Left ventricle myocardium inferior (tissue), 1 donor: ENCODE measurements at regions not wholly inside any gene's neighbourhood (a gene's known extent, or its start where the extent isn't known, plus 50 kb on each side); places are given as distances from the start of the nearest gene placed in this dataset.

Experiments
- DNase-seq: peaks from one replicate; pipeline ENCODE4 v3.0.0-alpha.2; 2020
- H3K27ac ChIP-seq: fragments of 200-600 bp; replicated peaks from 2 replicates; pipeline ENCODE4 v1.8.0; 2021
- H3K27me3 ChIP-seq: fragments of 200-600 bp; 2 replicates; pipeline ENCODE4 v1.8.0; 2021; ENCODE audit warnings: low read depth
- H3K36me3 ChIP-seq: fragments of 200-600 bp; 2 replicates; pipeline ENCODE4 v1.8.0; 2021
- H3K4me1 ChIP-seq: fragments of 200-600 bp; 2 replicates; pipeline ENCODE4 v1.8.0; 2021
- H3K4me3 ChIP-seq: fragments of 200-600 bp; 2 replicates; pipeline ENCODE4 v1.8.0; 2021; ENCODE audit warnings: mild to moderate bottlenecking, moderate library complexity
- H3K9me3 ChIP-seq: fragments of 200-600 bp; replicated peaks from 2 replicates; pipeline ENCODE4 v1.8.0; 2021
- CTCF ChIP-seq: fragments of 200-600 bp; IDR thresholded peaks from 2 replicates; pipeline ENCODE4 v1.8.0; 2021; ENCODE audit warnings: antibody characterized with exemption, mild to moderate bottlenecking, borderline replicate concordance
- intact Hi-C: fragments of 100-400 bp; cut with micrococcal nuclease; formaldehyde crosslinking; loops from one replicate; pipeline ENCODE4 v1.11.0; 2022
- donor health status: DM: no; HTN: yes; CAD: no; lungs with severe emphysema.

- no peak for TF ChIP-seq CTCF
- Histone ChIP-seq H3K27ac (no peak overlapping the region), H3K4me1 (no peaks in the 10 kb centered on the region), H3K4me3 (no peak overlapping the region), H3K9me3 (peaks cover 33% of the 10 kb centered on the region), H3K27me3 (no peaks in the 10 kb centered on the region), H3K36me3 (no peaks in the 10 kb centered on the region)
- no peak for DNase-seq
- intact Hi-C loops, result no loop called here
Observed at GRCh38 chr18:37956020-37956419, 390.4 kb upstream of the CELF4 start.

- H3K27ac ChIP-seq, result no peak overlapping the region
- H3K4me1 ChIP-seq, result no peaks in the 10 kb centered on the region
- TF ChIP-seq CTCF, result no peak
- no peak overlapping the region for H3K4me3 ChIP-seq
- peaks cover 26% of the 10 kb centered on the region for H3K9me3 ChIP-seq
- H3K36me3 ChIP-seq, result no peaks in the 10 kb centered on the region
- no peaks in the 10 kb centered on the region for H3K27me3 ChIP-seq
- DNase-seq, result no peak
- intact Hi-C loops, result no loop called here
Observed at GRCh38 chr18:37955201-37955600, 389.6 kb upstream of the CELF4 start.

GRCh38 chr18:37953876-37954275 is 388.3 kb upstream of the CELF4 start:
- H3K4me3 ChIP-seq, result no peak overlapping the region
- H3K27me3 ChIP-seq, result no peaks in the 10 kb centered on the region
- TF ChIP-seq CTCF, result no peak

DNA sequence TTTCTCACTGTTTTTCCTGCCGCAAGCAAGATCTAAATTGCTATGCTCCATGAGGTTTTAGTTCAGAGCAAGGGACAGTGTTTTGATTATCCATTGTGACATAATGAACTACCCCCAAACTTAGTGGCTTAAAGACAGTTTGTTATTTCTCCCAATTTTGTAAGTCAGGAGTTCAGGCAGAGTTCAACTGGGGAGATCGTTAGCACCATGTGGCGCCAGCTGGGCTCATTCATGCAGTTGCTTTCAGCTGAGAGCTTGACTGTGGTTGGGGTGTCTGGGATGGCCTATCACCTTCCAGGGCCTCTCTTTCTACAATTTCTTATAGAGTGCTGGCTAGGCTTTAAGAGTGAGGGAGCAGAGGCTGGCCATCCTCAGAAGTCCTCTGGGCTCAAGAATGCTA is 382.9 kb upstream of the CELF4 start:
- H3K36me3 ChIP-seq, result no peaks in the 10 kb centered on the region
- no peak overlapping the region for H3K4me3 ChIP-seq
- intact Hi-C loops, result no loop called here
- peaks cover 14% of the 10 kb centered on the region for H3K9me3 ChIP-seq
- no peak for TF ChIP-seq CTCF
- DNase-seq, result no peak
- H3K4me1 ChIP-seq, result no peaks in the 10 kb centered on the region
- no peak overlapping the region for H3K27ac ChIP-seq
- H3K27me3 ChIP-seq, result no peaks in the 10 kb centered on the region

More at GRCh38 chr18:37953876-37954275, 388.3 kb upstream of the CELF4 start:
- Histone ChIP-seq H3K27ac (no peak overlapping the region), H3K9me3 (peaks cover 25% of the 10 kb centered on the region), H3K36me3 (no peaks in the 10 kb centered on the region), H3K4me1 (no peaks in the 10 kb centered on the region)
- intact Hi-C loops, result no loop called here
- no peak for DNase-seq

- no peaks in the 10 kb centered on the region for H3K27me3 ChIP-seq
- TF ChIP-seq CTCF, result no peak
- intact Hi-C loops, result no loop called here
- no peak overlapping the region for H3K27ac ChIP-seq
- no peaks in the 10 kb centered on the region for H3K4me1 ChIP-seq
- DNase-seq, result no peak
- H3K9me3 ChIP-seq, result peaks cover 8% of the 10 kb centered on the region
- H3K4me3 ChIP-seq, result no peak overlapping the region
- no peaks in the 10 kb centered on the region for H3K36me3 ChIP-seq
Observed at GRCh38 chr18:37946324-37946723, 380.7 kb upstream of the CELF4 start.
